M059J (cell line): ENCODE measurements at regions not wholly inside any gene's neighbourhood (a gene's known extent, or its start where the extent isn't known, plus 50 kb on each side); places are given as distances from the start of the nearest gene placed in this dataset.
A peak's percentile ranks its signal among the peaks of the same experiment; 100 is the strongest.

Experiments used
- DNase-seq: peaks from one replicate; pipeline ENCODE4 v3.0.0-alpha.2; 2012; ENCODE audit warnings: low read depth

- DNase-seq: peak; percentile 91
These were observed 166.5 kb downstream of the TFAP2A start for GRCh38 chr6:10248378-10248843.

- peak; percentile 99 for DNase-seq
These were observed 177.4 kb downstream of the TFAP2A start for GRCh38 chr6:10237298-10238038.

GRCh38 chr6:10235344-10235743 lies 179.5 kb downstream of the TFAP2A start:
- peak; percentile 19 for DNase-seq

GRCh38 chr6:10230531-10230930 lies 184.3 kb downstream of the TFAP2A start:
- peak; percentile 85 for DNase-seq

- no peak for DNase-seq
These were observed 191.0 kb downstream of the TFAP2A start for GRCh38 chr6:10223841-10224240.

- no peak for DNase-seq
These were observed 193.7 kb downstream of the TFAP2A start for GRCh38 chr6:10221178-10221577.

- no peak for DNase-seq
These were observed 195.4 kb downstream of the TFAP2A start for GRCh38 chr6:10219510-10219909.

- DNase-seq: no peak
These were observed 197.8 kb downstream of the TFAP2A start for GRCh38 chr6:10217111-10217510.

- DNase-seq: peak; percentile 50
These were observed 199.4 kb downstream of the TFAP2A start for GRCh38 chr6:10215326-10216110.

GRCh38 chr6:10210052-10210451 lies 204.8 kb downstream of the TFAP2A start:
- peak; percentile 93 for DNase-seq

GRCh38 chr6:10205892-10206291 lies 209.0 kb downstream of the TFAP2A start:
- DNase-seq: no peak

- no peak for DNase-seq
These were observed 209.8 kb downstream of the TFAP2A start for GRCh38 chr6:10205120-10205519.

GRCh38 chr6:10203651-10204050 lies 211.2 kb downstream of the TFAP2A start:
- DNase-seq: no peak

GRCh38 chr6:10202581-10202980 lies 212.3 kb downstream of the TFAP2A start:
- no peak for DNase-seq

GRCh38 chr6:10201606-10202510 lies 213.0 kb downstream of the TFAP2A start:
- DNase-seq: peak; percentile 88

- DNase-seq: no peak
These were observed 218.8 kb downstream of the TFAP2A start for GRCh38 chr6:10196090-10196489.

GRCh38 chr6:10194816-10195672 lies 219.8 kb downstream of the TFAP2A start:
- DNase-seq: peak; percentile 83

GRCh38 chr6:10193321-10193720 lies 221.6 kb downstream of the TFAP2A start:
- DNase-seq: no peak

- peak; percentile 77 for DNase-seq
These were observed 224.8 kb downstream of the TFAP2A start for GRCh38 chr6:10190042-10190441.

GRCh38 chr6:10184371-10185227 lies 230.3 kb downstream of the TFAP2A start:
- peak; percentile 61 for DNase-seq
